ENCODE measurements at regions not wholly inside any gene's neighbourhood (a gene's known extent, or its start where the extent isn't known, plus 50 kb on each side); places are given as distances from the start of the nearest gene placed in this dataset.

GRCh38 chr10:59102394-59102793, 74.0 kb upstream of the PHYHIPL start:
- TF ChIP-seq BHLHE40 (IDR thresholded peaks at IDR 0.05; ENCODE audit: borderline replicate concordance) (no peak), ELF4 (IDR thresholded peaks at IDR 0.05) (no peak), FOXA1 (IDR thresholded peaks at IDR 0.05) (no peak), ARNT (IDR thresholded peaks at IDR 0.05) (no peak), TARDBP (IDR thresholded peaks at IDR 0.05) (no peak), FOXM1 (IDR thresholded peaks at IDR 0.05; ENCODE audit: borderline replicate concordance) (no peak), SP1 (IDR thresholded peaks at IDR 0.05) (no peak)
